DMS53 treated with DMSO at 0.1 percent for 48 hours (cell line): ENCODE measurements at regions not wholly inside any gene's neighbourhood (a gene's known extent, or its start where the extent isn't known, plus 50 kb on each side); places are given as distances from the start of the nearest gene placed in this dataset.
"Not testable (repeated sequence)": the region's sequence is repeated elsewhere in the genome, so short reads cannot be mapped to it uniquely, and the experiment has no call there.

Experiments
- DNase-seq: peaks from one replicate; lab custom pipeline; 2025; ENCODE audit not compliant: unreplicated experiment; lab: John Stamatoyannopoulos, UW

DNA sequence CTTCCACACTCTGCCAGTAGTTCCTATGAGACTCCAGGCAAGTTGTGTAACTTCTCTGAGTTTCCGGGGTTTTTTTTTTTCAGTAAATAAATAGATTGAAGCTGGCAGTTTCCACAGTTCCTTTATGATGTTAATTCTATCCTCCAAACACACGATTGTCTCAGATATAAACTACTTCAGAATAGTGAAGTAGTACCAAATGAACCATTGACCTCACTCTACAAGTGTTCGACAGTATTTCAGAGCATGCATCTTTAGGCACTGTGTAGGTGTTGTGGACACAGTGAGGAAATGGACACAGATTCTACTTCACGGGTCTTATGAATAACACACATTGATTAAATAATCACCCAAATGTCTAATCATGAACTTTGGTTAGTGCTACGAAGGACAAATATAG lies 136.1 kb upstream of the IGSF10 start:
- DNase-seq = no peak

DNA sequence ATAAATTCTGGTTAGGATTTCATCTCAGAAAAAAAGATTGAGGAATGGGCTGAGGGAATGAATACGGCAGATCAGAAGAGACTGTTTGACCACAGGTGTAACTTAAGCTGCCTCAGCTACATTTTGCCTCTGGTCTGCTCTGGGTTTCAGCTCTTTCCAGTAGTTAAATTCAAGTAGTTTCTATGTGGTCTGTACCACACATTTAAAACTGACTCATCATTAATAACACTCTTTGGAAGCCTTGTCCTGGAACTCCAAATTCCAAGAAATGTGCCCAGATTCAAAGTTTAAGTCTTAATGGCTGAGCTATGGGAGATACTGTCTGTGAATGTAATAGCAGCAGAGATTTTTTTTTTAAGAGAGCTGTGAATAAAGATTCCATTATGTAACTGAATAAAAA lies 133.1 kb upstream of the IGSF10 start:
- DNase-seq = no peak

DNA sequence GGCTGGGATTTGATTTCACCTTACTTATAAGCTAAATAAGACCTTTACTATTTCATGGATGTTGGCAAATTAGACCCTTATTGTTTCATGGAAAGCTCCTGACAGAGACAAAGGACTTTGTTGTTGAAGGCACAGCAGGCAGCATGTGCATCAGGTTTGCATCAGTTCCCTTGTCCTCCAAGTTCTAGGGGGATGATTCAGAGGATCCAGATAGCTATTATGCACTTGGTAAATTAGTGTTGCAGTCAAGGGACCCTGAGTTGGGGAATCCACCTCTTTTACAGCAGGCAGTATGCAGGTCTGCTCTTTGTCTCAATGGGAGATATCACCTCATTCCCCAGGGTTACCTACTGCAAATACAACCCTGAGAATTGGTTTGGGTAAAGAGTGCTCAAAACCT lies 131.4 kb upstream of the IGSF10 start:
- no peak for DNase-seq

DNA sequence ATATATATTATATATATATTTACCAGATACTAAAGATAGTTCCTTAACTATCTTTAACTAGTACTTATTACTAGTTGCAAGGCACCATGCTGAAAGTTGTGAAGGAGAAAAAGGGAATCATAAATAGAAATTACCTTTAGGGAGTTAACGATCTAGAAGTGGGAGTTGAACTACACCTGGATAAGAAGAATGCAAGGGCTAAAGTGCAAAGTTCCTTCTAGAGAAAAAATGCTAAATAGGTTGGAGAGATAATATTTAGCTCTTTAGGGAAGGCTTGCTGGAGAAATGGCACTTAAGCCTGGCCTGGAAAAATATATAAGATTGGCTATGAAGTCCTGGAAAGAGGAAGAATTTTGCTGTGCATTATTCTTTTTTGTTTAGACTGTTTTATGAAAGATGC lies 130.6 kb upstream of the IGSF10 start:
- DNase-seq = no peak

- DNase-seq = no peak
These were observed 128.4 kb upstream of the IGSF10 start for GRCh38 chr3:151589311-151589710.

DNA sequence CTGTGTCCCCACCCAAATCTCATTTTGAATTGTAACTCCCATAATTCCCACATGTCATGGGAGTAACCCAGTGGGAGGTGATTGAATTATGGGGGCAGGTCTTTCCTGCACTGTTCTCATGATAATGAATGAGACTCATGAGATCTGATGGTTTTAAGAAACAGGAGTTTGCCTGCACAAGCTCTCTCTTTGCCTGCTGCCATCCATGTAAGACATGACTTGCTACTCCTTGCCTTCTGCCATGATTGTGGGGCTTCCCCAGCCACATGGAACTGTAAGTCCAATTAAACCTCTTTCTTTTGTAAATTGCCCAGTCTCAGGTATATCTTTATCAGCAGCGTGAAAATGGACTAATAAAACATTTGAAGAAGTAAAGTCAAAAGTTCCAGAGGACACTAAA lies 126.8 kb upstream of the IGSF10 start:
- not testable (repeated sequence) for DNase-seq

GRCh38 chr3:151584566-151584965 lies 123.7 kb upstream of the IGSF10 start:
- DNase-seq = no peak

DNA sequence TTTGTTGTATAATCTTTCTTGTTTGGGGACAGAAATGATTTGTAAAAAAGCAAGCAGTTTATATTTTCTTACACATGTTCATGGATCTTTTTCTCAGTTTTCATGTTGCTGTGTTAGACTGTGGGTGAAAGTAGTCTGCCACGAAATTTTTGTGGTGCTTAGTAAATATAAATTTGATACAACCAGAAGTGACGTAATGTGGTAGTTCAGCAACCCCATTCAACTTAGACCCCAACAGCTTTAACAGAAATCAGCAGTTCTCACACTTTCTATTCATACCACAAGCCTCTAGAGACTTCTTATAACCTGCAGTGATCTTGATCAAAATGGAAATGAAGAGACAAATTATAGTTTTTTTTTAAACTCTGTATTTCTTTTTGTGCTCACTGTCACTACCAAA lies 120.2 kb upstream of the IGSF10 start:
- DNase-seq = no peak

DNA sequence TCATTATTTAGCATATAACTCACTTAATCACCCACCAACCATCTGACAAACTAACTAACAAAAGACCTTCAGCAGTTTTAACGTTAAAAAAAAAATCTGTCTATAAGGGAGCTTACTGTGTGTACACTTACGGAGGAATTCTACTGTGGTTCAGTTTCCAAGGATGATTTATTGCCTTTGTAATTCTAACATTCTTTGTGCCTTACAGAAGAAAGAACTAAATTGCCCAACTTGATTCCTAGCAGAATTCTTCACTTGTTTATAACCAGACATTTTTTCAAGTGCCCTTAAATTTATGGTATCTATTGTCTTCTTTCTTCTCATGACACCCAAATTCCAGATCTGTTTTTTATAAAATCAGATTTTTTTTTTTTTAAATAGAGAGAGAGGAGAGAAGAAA lies 119.7 kb upstream of the IGSF10 start:
- no peak for DNase-seq

GRCh38 chr3:151579571-151580270 lies 118.9 kb upstream of the IGSF10 start:
- no peak for DNase-seq

- DNase-seq = no peak
These were observed 117.6 kb upstream of the IGSF10 start for GRCh38 chr3:151578495-151578894.

- DNase-seq = no peak
These were observed 115.8 kb upstream of the IGSF10 start for GRCh38 chr3:151576511-151577137.

DNA sequence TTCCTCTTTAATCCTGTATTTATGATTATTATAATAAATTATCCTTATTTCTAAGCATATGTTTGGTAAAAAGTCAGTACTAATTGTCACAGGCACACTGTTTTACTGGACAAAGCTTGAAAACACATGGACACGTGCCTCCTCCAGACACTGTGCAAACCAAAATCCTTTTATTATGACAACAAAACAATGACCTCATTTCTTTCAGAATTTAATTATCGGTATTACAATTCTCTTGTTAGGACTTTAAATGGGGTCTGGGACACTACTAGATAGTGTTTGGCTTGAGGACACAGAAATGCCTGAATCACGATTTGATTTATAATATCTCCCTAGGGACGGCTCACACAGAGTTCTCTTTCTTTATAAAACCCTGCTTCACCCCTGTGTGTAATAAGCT lies 107.3 kb upstream of the IGSF10 start:
- DNase-seq = no peak

DNA sequence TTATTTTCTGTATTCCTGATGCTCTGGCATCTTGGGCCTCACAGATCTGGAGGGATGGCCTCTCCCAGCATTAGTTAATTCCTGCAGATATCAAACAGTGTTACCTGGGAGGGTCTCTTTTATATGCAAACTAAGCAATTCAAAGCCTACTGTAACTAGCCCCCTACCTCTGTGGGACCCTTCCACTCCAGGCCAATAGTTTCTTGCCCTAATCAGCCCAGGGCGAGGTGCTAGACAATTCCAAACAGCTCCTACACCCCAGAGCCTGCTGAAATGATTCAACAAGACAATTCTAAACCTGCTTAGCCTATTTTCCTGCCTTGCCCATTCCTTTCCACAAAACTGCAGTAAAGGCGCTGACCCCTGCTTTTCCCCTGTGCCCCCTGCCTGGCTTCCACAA lies 106.6 kb upstream of the IGSF10 start:
- no peak for DNase-seq

- DNase-seq = no peak
These were observed 103.4 kb upstream of the IGSF10 start for GRCh38 chr3:151564261-151564660.

- DNase-seq = no peak
These were observed 102.4 kb upstream of the IGSF10 start for GRCh38 chr3:151563305-151563704.

DNA sequence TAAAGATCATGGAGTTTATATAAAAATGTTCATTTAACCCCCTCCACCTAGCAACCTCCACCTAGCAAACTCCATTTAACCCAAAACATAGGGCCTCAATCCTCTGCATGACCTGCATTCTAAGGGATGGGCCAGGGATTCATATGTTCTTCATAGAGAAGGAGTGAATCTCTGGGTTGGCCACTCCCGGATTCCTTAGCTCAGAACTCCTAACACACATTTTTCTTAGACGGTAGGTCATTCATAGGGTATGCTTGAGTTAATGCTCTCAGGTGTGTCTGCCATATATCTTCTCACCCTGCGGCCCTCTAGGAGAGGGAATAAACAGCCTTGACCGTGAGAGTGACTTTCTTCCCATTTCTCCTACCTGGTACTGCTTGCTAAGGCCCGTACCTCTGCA lies 102.0 kb upstream of the IGSF10 start:
- DNase-seq = no peak

GRCh38 chr3:151561878-151562277 lies 101.0 kb upstream of the IGSF10 start:
- no peak for DNase-seq

- DNase-seq = no peak
These were observed 99.9 kb upstream of the IGSF10 start for GRCh38 chr3:151560738-151561137.

DNA sequence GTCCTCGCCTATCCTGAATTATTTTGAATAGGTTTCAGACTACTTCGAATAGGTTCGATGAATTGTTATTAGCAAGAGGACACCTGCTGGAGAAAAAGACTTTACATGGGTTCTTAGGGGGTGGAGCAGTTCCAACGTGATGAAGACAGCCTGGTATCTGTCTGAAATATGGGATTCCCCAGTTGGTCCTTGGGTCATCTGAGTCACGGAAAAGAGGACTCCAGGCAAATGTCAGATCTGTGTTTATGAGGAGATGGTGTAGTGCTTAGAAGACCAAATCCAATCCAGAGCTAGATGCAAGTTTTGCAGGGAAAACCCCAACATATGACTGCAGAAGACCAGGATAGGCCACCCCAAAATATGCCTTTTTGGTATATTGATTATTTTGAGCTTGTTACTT lies 98.9 kb upstream of the IGSF10 start:
- no peak for DNase-seq

DNA sequence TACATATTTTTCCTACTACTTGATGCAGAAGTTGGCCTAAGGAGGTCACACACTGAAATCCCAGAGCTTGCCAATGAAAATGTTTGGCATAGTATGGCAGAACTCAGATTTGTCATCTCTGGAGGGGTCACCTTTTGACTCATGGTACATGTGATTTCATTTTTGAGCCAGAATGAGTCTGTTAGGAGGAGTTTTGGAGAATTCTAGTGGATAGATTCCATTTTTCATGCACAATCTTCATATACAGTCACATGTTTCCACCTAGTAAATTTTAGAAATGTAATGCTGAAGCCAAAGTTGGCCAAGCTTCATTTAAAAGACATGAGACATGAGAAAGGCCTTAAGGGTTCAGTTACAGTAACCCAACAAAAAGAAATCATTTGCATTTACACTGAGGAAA lies 97.8 kb upstream of the IGSF10 start:
- DNase-seq = no peak

- no peak for DNase-seq
These were observed 96.4 kb upstream of the IGSF10 start for GRCh38 chr3:151557068-151557840.
